ENCODE measurements at regions not wholly inside any gene's neighbourhood (a gene's known extent, or its start where the extent isn't known, plus 50 kb on each side); places are given as distances from the start of the nearest gene placed in this dataset.

DNA sequence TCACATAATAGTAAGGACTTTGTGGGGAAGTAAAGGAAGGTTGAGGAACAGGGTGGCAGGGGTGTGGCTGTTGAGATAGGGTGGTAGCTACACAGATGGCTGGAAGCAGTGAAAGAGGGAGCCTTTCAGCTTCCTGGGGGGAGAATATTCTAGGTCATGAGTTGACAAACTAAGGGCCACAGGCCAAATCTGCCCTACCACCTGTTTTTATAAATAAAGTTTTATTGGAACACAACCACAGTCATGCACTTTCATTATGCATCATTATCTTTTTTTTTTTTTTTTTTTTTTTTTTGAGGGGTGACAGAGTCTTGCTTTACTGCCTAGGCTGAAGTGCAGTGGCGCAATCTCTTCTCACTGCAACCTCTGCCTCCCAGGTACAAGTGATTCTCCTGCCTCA, 243.1 kb downstream of the NFATC2 start:
- TF ChIP-seq, protein P1, sequence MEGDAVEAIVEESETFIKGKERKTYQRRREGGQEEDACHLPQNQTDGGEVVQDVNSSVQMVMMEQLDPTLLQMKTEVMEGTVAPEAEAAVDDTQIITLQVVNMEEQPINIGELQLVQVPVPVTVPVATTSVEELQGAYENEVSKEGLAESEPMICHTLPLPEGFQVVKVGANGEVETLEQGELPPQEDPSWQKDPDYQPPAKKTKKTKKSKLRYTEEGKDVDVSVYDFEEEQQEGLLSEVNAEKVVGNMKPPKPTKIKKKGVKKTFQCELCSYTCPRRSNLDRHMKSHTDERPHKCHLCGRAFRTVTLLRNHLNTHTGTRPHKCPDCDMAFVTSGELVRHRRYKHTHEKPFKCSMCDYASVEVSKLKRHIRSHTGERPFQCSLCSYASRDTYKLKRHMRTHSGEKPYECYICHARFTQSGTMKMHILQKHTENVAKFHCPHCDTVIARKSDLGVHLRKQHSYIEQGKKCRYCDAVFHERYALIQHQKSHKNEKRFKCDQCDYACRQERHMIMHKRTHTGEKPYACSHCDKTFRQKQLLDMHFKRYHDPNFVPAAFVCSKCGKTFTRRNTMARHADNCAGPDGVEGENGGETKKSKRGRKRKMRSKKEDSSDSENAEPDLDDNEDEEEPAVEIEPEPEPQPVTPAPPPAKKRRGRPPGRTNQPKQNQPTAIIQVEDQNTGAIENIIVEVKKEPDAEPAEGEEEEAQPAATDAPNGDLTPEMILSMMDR (IDR thresholded peaks at IDR 0.05; ENCODE audit: low read depth, low read length) = no peak
- no peak for TF ChIP-seq EZH2phosphoT487 (IDR thresholded peaks at IDR 0.05; ENCODE audit: low read depth)
